ENCODE measurements at regions not wholly inside any gene's neighbourhood (a gene's known extent, or its start where the extent isn't known, plus 50 kb on each side); places are given as distances from the start of the nearest gene placed in this dataset.

GRCh38 chr5:154647114-154647760 lies 107.9 kb upstream of the LARP1 start:
- H2AFZ ChIP-seq (ENCODE audit: low read length) = peak overlapping the region; percentile 64
- peak overlapping the region; percentile 98 for H3K4me2 ChIP-seq (ENCODE audit: low read depth, low read length)
- ChIA-PET CTCF (ENCODE audit: low intra/inter-chr PET ratio, low total read pairs) (no interaction called here), POLR2A (interaction anchor here (0.5 to 1.5 kb wide), 21 partner anchors 11 to 306 kb away, joined by 3 to 12 read pairs (median 3); partner anchors contain the start of genes CNOT8 and GEMIN5)
- peaks cover 67% of the 10 kb centered on the region for H3K4me1 ChIP-seq (ENCODE audit: insufficient read depth, low read length)
- FAIRE-seq (peak; percentile 32), ATAC-seq (peak; percentile 91), DNase-seq (ENCODE audit: low spot score) (peak; percentile 83)
- no TSS peak for BruUV-seq (replicated peaks)
- H3K9ac ChIP-seq (ENCODE audit: insufficient read depth, low read depth, low read length) = peak overlapping the region; percentile 62
- H3K9me3 ChIP-seq (ENCODE audit: low read length) = no peaks in the 10 kb centered on the region
- H3K4me3 ChIP-seq (replicated peaks in 1 of 3; ENCODE audit: insufficient read depth in 1 of 3, low read depth in 2 of 3, low read length in 3 of 3) = peak overlapping the region; percentile 62 to 75 (median 63)
- no peaks in the 10 kb centered on the region for H3K36me3 ChIP-seq (replicated peaks in 1 of 2; ENCODE audit: control insufficient read depth in 1 of 2, insufficient read depth in 2 of 2, low read length in 2 of 2)
- peak overlapping the region; percentile 74 for H3K27ac ChIP-seq (ENCODE audit: extremely low read length, insufficient read depth, low read length)
- H3K27me3 ChIP-seq (ENCODE audit: control insufficient read depth in 1 of 2, insufficient read depth in 2 of 2, low read length in 2 of 2) = no peaks in the 10 kb centered on the region
- no peaks in the 10 kb centered on the region for H3K79me2 ChIP-seq (ENCODE audit: insufficient read depth, low read length)
- WGBS (ENCODE audit: low lambda C conversion rate) = 10% methylated on average over 12 of the region's 36 CpGs
- H4K20me1 ChIP-seq (ENCODE audit: insufficient read depth, low read length) = no peaks in the 10 kb centered on the region
- in situ Hi-C loops (cut with HindIII; ENCODE audit: extremely low pct_ligation_motif_present, low pct_unique_long_range_greater_than_20kb) = loop anchor here (5.0 to 10.0 kb wide), 2 partner anchors 165 to 358 kb away; no protein-coding TSS in a partner anchor
- intact Hi-C loops (cut with micrococcal nuclease; ENCODE audit: unreplicated experiment) = loop anchor here (1.0 to 10.0 kb wide), 2 partner anchors 290 to 358 kb away; no protein-coding TSS in a partner anchor
- TF ChIP-seq ZNF629 (CRISPR knock-in tag; conservative IDR thresholded peaks at IDR 0.05) (0 out of 2 replicates have a peak, but pooled peaks have one; percentile 5), SALL1 (CRISPR knock-in tag; IDR thresholded peaks at IDR 0.05) (peak; percentile 76), MAFK (conservative IDR thresholded peaks at IDR 0.05 in 1 of 2, IDR thresholded peaks at IDR 0.05 in 1 of 2; ENCODE audit: low read length in 2 of 2) (no peak), UBTF (CRISPR knock-in tag; IDR thresholded peaks at IDR 0.05) (peak; percentile 90), TFAP4 (IDR thresholded peaks at IDR 0.05; ENCODE audit: borderline replicate concordance, low read depth) (peak; percentile 90; the same call in 1 of the 2 replicates), ZNF333 (CRISPR knock-in tag; IDR thresholded peaks at IDR 0.05; ENCODE audit: borderline replicate concordance) (peak; percentile 73; the same call in 1 of the 2 replicates), FOXO1 (CRISPR knock-in tag; IDR thresholded peaks at IDR 0.05) (no peak), MAF1 (CRISPR knock-in tag; IDR thresholded peaks at IDR 0.05; ENCODE audit: borderline replicate concordance) (no peak), HOXA3 (CRISPR knock-in tag; IDR thresholded peaks at IDR 0.05) (peak; percentile 80), CREB3 (CRISPR knock-in tag; IDR thresholded peaks at IDR 0.05) (no peak), HNF4A (CRISPR knock-in tag; IDR thresholded peaks at IDR 0.05) (peak; percentile 94), HMG20A (CRISPR knock-in tag; IDR thresholded peaks at IDR 0.05; ENCODE audit: borderline replicate concordance) (no peak; the same call in 1 of the 2 replicates), ZNF138 (CRISPR knock-in tag; IDR thresholded peaks at IDR 0.05; ENCODE audit: low read depth) (0 out of 2 replicates have a peak, but pooled peaks have one; percentile 82), MED8 (CRISPR knock-in tag; IDR thresholded peaks at IDR 0.05; ENCODE audit: insufficient replicate concordance) (peak; percentile 45), ZNF20 (CRISPR knock-in tag; IDR thresholded peaks at IDR 0.05) (peak; percentile 66; the same call in 1 of the 2 replicates), ETV5 (CRISPR knock-in tag; IDR thresholded peaks at IDR 0.05; ENCODE audit: borderline replicate concordance) (no peak; the same call in 1 of the 2 replicates), ZNF747 (CRISPR knock-in tag; IDR thresholded peaks at IDR 0.05; ENCODE audit: borderline replicate concordance) (peak; percentile 55; the same call in 1 of the 2 replicates), ZNF264 (CRISPR knock-in tag; IDR thresholded peaks at IDR 0.05) (peak; percentile 39), NFYC (CRISPR knock-in tag; IDR thresholded peaks at IDR 0.05) (no peak)
